Spleen (tissue), 7 donors: ENCODE measurements at regions not wholly inside any gene's neighbourhood (a gene's known extent, or its start where the extent isn't known, plus 50 kb on each side); places are given as distances from the start of the nearest gene placed in this dataset.
"Not testable (repeated sequence)": the region's sequence is repeated elsewhere in the genome, so short reads cannot be mapped to it uniquely, and the experiment has no call there.

ENCODE experiments used
- POLR2A ChIP-seq, 3 donors: fragments of 450-650 bp; IDR thresholded peaks; one replicate each; pipeline ENCODE4 v1.5.1; 2017; ENCODE audit warnings: antibody characterized with exemption in 3 of 3, mild to moderate bottlenecking in 1 of 3
- TF ChIP-seq, protein P1 (sequence below), 11 experiments: fragments of 200-600 bp in 7 of 11; fragments of 450-650 bp in 4 of 11; sonication (generic) in 4 of 11; IDR thresholded peaks in 8 of 11; conservative IDR thresholded peaks in 3 of 11; 1 replicate in 7 of 11; 2 replicates in 4 of 11; pipeline versions ENCODE4 v1.4.0 to v1.8.0; 2016 to 2021; ENCODE audit warnings: antibody characterized with exemption in 11 of 11, inconsistent platforms in 4 of 11, mild to moderate bottlenecking in 1 of 11
- donor health status: DM: no; HTN: no; CAD: no; lungs with moderate emphysema.
- donor health status: DM: no; HTN: no; CAD: no.
- donor health status: DM: no; HTN: no; CAD: no.

GRCh38 chrX:3411626-3412025 is 65.2 kb upstream of the MXRA5 start:
- TF ChIP-seq, protein P1, sequence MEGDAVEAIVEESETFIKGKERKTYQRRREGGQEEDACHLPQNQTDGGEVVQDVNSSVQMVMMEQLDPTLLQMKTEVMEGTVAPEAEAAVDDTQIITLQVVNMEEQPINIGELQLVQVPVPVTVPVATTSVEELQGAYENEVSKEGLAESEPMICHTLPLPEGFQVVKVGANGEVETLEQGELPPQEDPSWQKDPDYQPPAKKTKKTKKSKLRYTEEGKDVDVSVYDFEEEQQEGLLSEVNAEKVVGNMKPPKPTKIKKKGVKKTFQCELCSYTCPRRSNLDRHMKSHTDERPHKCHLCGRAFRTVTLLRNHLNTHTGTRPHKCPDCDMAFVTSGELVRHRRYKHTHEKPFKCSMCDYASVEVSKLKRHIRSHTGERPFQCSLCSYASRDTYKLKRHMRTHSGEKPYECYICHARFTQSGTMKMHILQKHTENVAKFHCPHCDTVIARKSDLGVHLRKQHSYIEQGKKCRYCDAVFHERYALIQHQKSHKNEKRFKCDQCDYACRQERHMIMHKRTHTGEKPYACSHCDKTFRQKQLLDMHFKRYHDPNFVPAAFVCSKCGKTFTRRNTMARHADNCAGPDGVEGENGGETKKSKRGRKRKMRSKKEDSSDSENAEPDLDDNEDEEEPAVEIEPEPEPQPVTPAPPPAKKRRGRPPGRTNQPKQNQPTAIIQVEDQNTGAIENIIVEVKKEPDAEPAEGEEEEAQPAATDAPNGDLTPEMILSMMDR (IDR thresholded peaks at IDR 0.05 in 8 of 11, conservative IDR thresholded peaks at IDR 0.05 in 3 of 11), result not testable (repeated sequence)
- TF ChIP-seq POLR2A (IDR thresholded peaks at IDR 0.05), result not testable (repeated sequence)
